CD4-positive, alpha-beta T cell treated with Interleukin-2 at 100 ng/mL for 4 hours (primary cell): ENCODE measurements at regions not wholly inside any gene's neighbourhood (a gene's known extent, or its start where the extent isn't known, plus 50 kb on each side); places are given as distances from the start of the nearest gene placed in this dataset.

Experiments used
- DNase-seq: peaks from one replicate; pipeline ENCODE4 v3.0.0-alpha.2; 2020; ENCODE audit warnings: low spot score

- DNase-seq, result no peak
Measured at GRCh38 chr5:18111906-18112465, 477.7 kb downstream of the TAF11L14 start.

GRCh38 chr5:18113721-18114120 lies 479.5 kb downstream of the TAF11L14 start:
- no peak for DNase-seq

GRCh38 chr5:18114151-18114757 lies 480.0 kb downstream of the TAF11L14 start:
- no peak for DNase-seq

- DNase-seq, result no peak
Measured at GRCh38 chr5:18117968-18118367, 483.7 kb downstream of the TAF11L14 start.

- no peak for DNase-seq
Measured at GRCh38 chr5:18119156-18119785, 485.0 kb downstream of the TAF11L14 start.

- no peak for DNase-seq
Measured at GRCh38 chr5:18141222-18141621, 507.0 kb downstream of the TAF11L14 start.

- DNase-seq, result no peak
Measured at GRCh38 chr5:18142831-18143230, 508.6 kb downstream of the TAF11L14 start.

GRCh38 chr5:18152671-18153070 lies 518.4 kb downstream of the TAF11L14 start:
- no peak for DNase-seq

GRCh38 chr5:18158166-18158565 lies 523.9 kb downstream of the TAF11L14 start:
- DNase-seq, result no peak

- DNase-seq, result no peak
Measured at GRCh38 chr5:18159331-18159730, 525.1 kb downstream of the TAF11L14 start.

GRCh38 chr5:18171684-18172083 lies 537.4 kb downstream of the TAF11L14 start:
- DNase-seq, result no peak

GRCh38 chr5:18179579-18179978 lies 545.3 kb downstream of the TAF11L14 start:
- no peak for DNase-seq

- no peak for DNase-seq
Measured at GRCh38 chr5:18181575-18181974, 547.3 kb downstream of the TAF11L14 start.

- DNase-seq, result no peak
Measured at GRCh38 chr5:18195910-18196309, 561.6 kb downstream of the TAF11L14 start.

- no peak for DNase-seq
Measured at GRCh38 chr5:18197734-18198133, 563.5 kb downstream of the TAF11L14 start.

- no peak for DNase-seq
Measured at GRCh38 chr5:18202164-18202563, 567.9 kb downstream of the TAF11L14 start.

GRCh38 chr5:18203296-18203695 lies 569.0 kb downstream of the TAF11L14 start:
- no peak for DNase-seq

GRCh38 chr5:18213666-18214065 lies 579.4 kb downstream of the TAF11L14 start:
- no peak for DNase-seq

- DNase-seq, result no peak
Measured at GRCh38 chr5:18216016-18216415, 581.8 kb downstream of the TAF11L14 start.

- no peak for DNase-seq
Measured at GRCh38 chr5:18216729-18217128, 582.5 kb downstream of the TAF11L14 start.

GRCh38 chr5:18219241-18219640 lies 585.0 kb downstream of the TAF11L14 start:
- DNase-seq, result no peak

- DNase-seq, result no peak
Measured at GRCh38 chr5:18220631-18221030, 586.4 kb downstream of the TAF11L14 start.

- no peak for DNase-seq
Measured at GRCh38 chr5:18236386-18236785, 602.1 kb downstream of the TAF11L14 start.

GRCh38 chr5:18238321-18238720 lies 604.1 kb downstream of the TAF11L14 start:
- DNase-seq, result no peak
